Trophoblast cell (in vitro differentiated cells and primary cell): ENCODE measurements at regions not wholly inside any gene's neighbourhood (a gene's known extent, or its start where the extent isn't known, plus 50 kb on each side); places are given as distances from the start of the nearest gene placed in this dataset.

Experiments
- DNase-seq, 2 donors: peaks; one replicate each; pipeline ENCODE4 v3.0.0-alpha.2; 2016
- H2AFZ ChIP-seq: 2 replicates; pipeline ENCODE4 v1.6.1; 2013; ENCODE audit warnings: low read length, moderate library complexity, mild to moderate bottlenecking; ENCODE audit not compliant: insufficient read depth, poor library complexity
- H2AK5ac ChIP-seq: 2 replicates; pipeline ENCODE4 v1.6.1; 2013; ENCODE audit warnings: mild to moderate bottlenecking, low read length
- H2BK120ac ChIP-seq: 2 replicates; pipeline ENCODE4 v1.6.1; 2013; ENCODE audit warnings: low read length, mild to moderate bottlenecking, moderate library complexity; ENCODE audit not compliant: insufficient read depth, poor library complexity
- H2BK12ac ChIP-seq: 2 replicates; pipeline ENCODE4 v1.6.1; 2013; ENCODE audit warnings: mild to moderate bottlenecking, low read length, moderate library complexity
- H2BK5ac ChIP-seq: 2 replicates; pipeline ENCODE4 v1.6.1; 2013; ENCODE audit warnings: low read length, low read depth, moderate library complexity, mild to moderate bottlenecking; ENCODE audit not compliant: poor library complexity
- H3K14ac ChIP-seq: 2 replicates; pipeline ENCODE4 v1.6.1; 2013; ENCODE audit warnings: mild to moderate bottlenecking, low read length
- H3K18ac ChIP-seq: 2 replicates; pipeline ENCODE4 v1.6.1; 2013; ENCODE audit warnings: mild to moderate bottlenecking, low read length
- H3K23ac ChIP-seq: 2 replicates; pipeline ENCODE4 v1.6.1; 2013; ENCODE audit warnings: low read length
- H3K27ac ChIP-seq: 2 replicates; pipeline ENCODE4 v1.5.1; 2013; ENCODE audit warnings: low read depth, mild to moderate bottlenecking, inconsistent platforms, low read length, moderate library complexity
- H3K27me3 ChIP-seq: 2 replicates; pipeline ENCODE4 v1.6.1; 2013; ENCODE audit warnings: inconsistent platforms, mild to moderate bottlenecking, low read length, moderate library complexity; ENCODE audit not compliant: insufficient read depth
- H3K36me3 ChIP-seq, 2 experiments: 1 replicate in 1 of 2; 2 replicates in 1 of 2; pipeline ENCODE4 v1.6.1; 2013; ENCODE audit warnings: low read length in 2 of 2, mild to moderate bottlenecking in 2 of 2, moderate library complexity in 1 of 2; ENCODE audit not compliant: insufficient read depth in 2 of 2, control insufficient read depth in 1 of 2
- H3K4ac ChIP-seq: 2 replicates; pipeline ENCODE4 v1.6.1; 2013; ENCODE audit warnings: low read depth, mild to moderate bottlenecking, low read length, moderate library complexity
- H3K4me1 ChIP-seq, 2 experiments: 1 replicate in 1 of 2; 2 replicates in 1 of 2; pipeline ENCODE4 v1.6.1; 2013; ENCODE audit warnings: low read length in 2 of 2, mild to moderate bottlenecking in 2 of 2, moderate library complexity in 1 of 2; ENCODE audit not compliant: insufficient read depth in 2 of 2, control insufficient read depth in 1 of 2
- H3K4me2 ChIP-seq: 2 replicates; pipeline ENCODE4 v1.6.1; 2013; ENCODE audit warnings: inconsistent platforms, mild to moderate bottlenecking, low read length, moderate library complexity
- H3K4me3 ChIP-seq: 2 replicates; pipeline ENCODE4 v1.5.1; 2013; ENCODE audit warnings: mild to moderate bottlenecking, low read depth, low read length, inconsistent platforms
- H3K79me1 ChIP-seq: one replicate; pipeline ENCODE4 v1.6.1; 2013; ENCODE audit warnings: low read length
- H3K79me2 ChIP-seq: 2 replicates; pipeline ENCODE4 v1.6.1; 2013; ENCODE audit warnings: low read length, mild to moderate bottlenecking; ENCODE audit not compliant: control insufficient read depth, insufficient read depth, poor library complexity
- H3K9ac ChIP-seq: 2 replicates; pipeline ENCODE4 v1.6.1; 2013; ENCODE audit warnings: mild to moderate bottlenecking, low read length
- H3K9me3 ChIP-seq: 2 replicates; pipeline ENCODE4 v1.6.1; 2013; ENCODE audit warnings: low read depth, mild to moderate bottlenecking, control low read depth, inconsistent platforms, low read length; ENCODE audit not compliant: insufficient read depth
- H4K12ac ChIP-seq: 2 replicates; pipeline ENCODE4 v1.6.1; 2013; ENCODE audit warnings: low read depth, mild to moderate bottlenecking, low read length, moderate library complexity
- H4K8ac ChIP-seq: 2 replicates; pipeline ENCODE4 v1.6.1; 2013; ENCODE audit warnings: low read depth, mild to moderate bottlenecking, low read length, moderate library complexity
- H4K91ac ChIP-seq: one replicate; pipeline ENCODE4 v1.6.1; 2013; ENCODE audit warnings: low read depth, mild to moderate bottlenecking, low read length, moderate library complexity
- WGBS: extraction: QIAGEN DNeasy Blood & Tissue Kit; methylation state at CpG from one replicate; pipeline ENCODE4 v1.1.7; 2013; ENCODE audit warnings: missing lambda C conversion rate; ENCODE audit not compliant: insufficient read length, insufficient coverage; ENCODE audit errors: extremely low coverage; 5-methylcytosine and 5-hydroxymethylcytosine counted together

GRCh38 chr2:59342166-59342565, 1101.0 kb upstream of the FANCL start:
- no CpG with 5 or more reads among the region's 1 CpG for WGBS
- no peaks in the 10 kb centered on the region for H3K4me1 ChIP-seq
- H2BK120ac ChIP-seq: no peak overlapping the region
- no peak overlapping the region for H3K14ac ChIP-seq
- H3K4me3 ChIP-seq: no peak overlapping the region
- no peak overlapping the region for H3K4ac ChIP-seq
- no peak overlapping the region for H2BK12ac ChIP-seq
- no peak overlapping the region for H4K8ac ChIP-seq
- no peak overlapping the region for H4K91ac ChIP-seq
- no peaks in the 10 kb centered on the region for H3K9me3 ChIP-seq
- H2BK5ac ChIP-seq: no peak overlapping the region
- no peak overlapping the region for H3K4me2 ChIP-seq
- no peaks in the 10 kb centered on the region for H3K79me2 ChIP-seq
- H3K27ac ChIP-seq: no peak overlapping the region
- no peak overlapping the region for H2AFZ ChIP-seq
- H3K27me3 ChIP-seq: no peaks in the 10 kb centered on the region
- H3K9ac ChIP-seq: no peak overlapping the region
- DNase-seq: no peak
- no peaks in the 10 kb centered on the region for H3K36me3 ChIP-seq
- H4K12ac ChIP-seq: no peak overlapping the region
- no peaks in the 10 kb centered on the region for H3K79me1 ChIP-seq
- H3K18ac ChIP-seq: no peak overlapping the region
- no peak overlapping the region for H2AK5ac ChIP-seq
- H3K23ac ChIP-seq: no peak overlapping the region

GRCh38 chr2:59339837-59340207, 1098.7 kb upstream of the FANCL start:
- H3K9me3 ChIP-seq: no peaks in the 10 kb centered on the region
- H3K18ac ChIP-seq: no peak overlapping the region
- no peak overlapping the region for H4K8ac ChIP-seq
- no peak overlapping the region for H3K4me2 ChIP-seq
- no peaks in the 10 kb centered on the region for H3K27me3 ChIP-seq
- H3K27ac ChIP-seq: no peak overlapping the region
- no peak for DNase-seq
- H3K4me3 ChIP-seq: no peak overlapping the region
- no peak overlapping the region for H3K23ac ChIP-seq
- H3K4me1 ChIP-seq: no peaks in the 10 kb centered on the region
- H3K36me3 ChIP-seq: no peaks in the 10 kb centered on the region
- H2BK5ac ChIP-seq: no peak overlapping the region
- H2AK5ac ChIP-seq: no peak overlapping the region
- H2BK12ac ChIP-seq: no peak overlapping the region
- no peak overlapping the region for H2BK120ac ChIP-seq
- H3K14ac ChIP-seq: no peak overlapping the region
- no CpG with 5 or more reads among the region's 2 CpGs for WGBS
- H3K9ac ChIP-seq: no peak overlapping the region
- no peaks in the 10 kb centered on the region for H3K79me2 ChIP-seq
- H3K4ac ChIP-seq: no peak overlapping the region
- no peak overlapping the region for H4K91ac ChIP-seq
- no peaks in the 10 kb centered on the region for H3K79me1 ChIP-seq
- H2AFZ ChIP-seq: no peak overlapping the region
- no peak overlapping the region for H4K12ac ChIP-seq

- Histone ChIP-seq H3K4me2 (no peak overlapping the region), H3K79me2 (no peaks in the 10 kb centered on the region), H2BK120ac (no peak overlapping the region), H3K18ac (no peak overlapping the region), H4K8ac (no peak overlapping the region), H4K12ac (no peak overlapping the region), H3K4me1 (no peaks in the 10 kb centered on the region), H2AFZ (no peak overlapping the region), H2AK5ac (no peak overlapping the region), H2BK12ac (no peak overlapping the region), H3K27ac (no peak overlapping the region), H2BK5ac (no peak overlapping the region), H3K27me3 (no peaks in the 10 kb centered on the region), H3K79me1 (no peaks in the 10 kb centered on the region), H3K4ac (no peak overlapping the region), H3K23ac (no peak overlapping the region), H3K36me3 (no peaks in the 10 kb centered on the region), H3K9ac (no peak overlapping the region), H4K91ac (no peak overlapping the region), H3K9me3 (no peaks in the 10 kb centered on the region), H3K14ac (no peak overlapping the region), H3K4me3 (no peak overlapping the region)
- DNase-seq: no peak
- WGBS: no CpG with 5 or more reads among the region's 8 CpGs
These were observed 1098.2 kb upstream of the FANCL start for GRCh38 chr2:59339121-59339836.

GRCh38 chr2:59333007-59333406, 1091.9 kb upstream of the FANCL start:
- Histone ChIP-seq H3K36me3 (no peaks in the 10 kb centered on the region), H3K79me1 (no peaks in the 10 kb centered on the region), H3K4me3 (no peak overlapping the region), H2AFZ (no peak overlapping the region), H3K9me3 (no peaks in the 10 kb centered on the region), H4K91ac (no peak overlapping the region), H3K79me2 (no peaks in the 10 kb centered on the region), H3K4ac (no peak overlapping the region), H2AK5ac (no peak overlapping the region), H2BK12ac (no peak overlapping the region), H3K18ac (no peak overlapping the region), H3K9ac (no peak overlapping the region), H3K14ac (no peak overlapping the region), H2BK120ac (no peak overlapping the region), H3K27ac (no peak overlapping the region), H3K4me2 (no peak overlapping the region), H4K12ac (no peak overlapping the region), H3K4me1 (no peaks in the 10 kb centered on the region), H2BK5ac (no peak overlapping the region), H4K8ac (no peak overlapping the region), H3K27me3 (no peaks in the 10 kb centered on the region), H3K23ac (no peak overlapping the region)
- WGBS: no CpG with 5 or more reads among the region's 4 CpGs
- DNase-seq: no peak
